Ovary (tissue), 7 donors: ENCODE measurements at regions not wholly inside any gene's neighbourhood (a gene's known extent, or its start where the extent isn't known, plus 50 kb on each side); places are given as distances from the start of the nearest gene placed in this dataset.

Source experiments
- DNase-seq, 5 donors: peaks; one replicate each; pipeline ENCODE4 v3.0.0-alpha.2; 2019 to 2020
- H3K27ac ChIP-seq, 2 donors: fragments of 200-600 bp; one replicate each; pipeline versions ENCODE4 v1.5.1 to v1.8.0; 2019 to 2022
- H3K27me3 ChIP-seq: fragments of 200-600 bp; one replicate; pipeline ENCODE4 v1.8.0; 2022
- H3K36me3 ChIP-seq: fragments of 200-600 bp; sonication (generic); one replicate; pipeline ENCODE4 v1.5.1; 2019
- H3K4me1 ChIP-seq: one replicate; pipeline ENCODE4 v1.8.1; 2013; ENCODE audit warnings: mild to moderate bottlenecking, moderate library complexity; ENCODE audit not compliant: insufficient read depth
- H3K4me3 ChIP-seq: fragments of 200-600 bp; sonication (generic); one replicate; pipeline ENCODE4 v1.5.1; 2017
- H3K9me3 ChIP-seq, 2 donors: fragments of 200-600 bp in 1 of 2; sonication (generic) in 1 of 2; one replicate each; pipeline versions ENCODE4 v1.5.1 to v1.8.1; 2013 to 2019; ENCODE audit warnings: mild to moderate bottlenecking in 1 of 2, moderate library complexity in 1 of 2
- CTCF ChIP-seq, 3 donors: fragments of 450-650 bp in 2 of 3; fragments of 200-600 bp in 1 of 3; IDR thresholded peaks; one replicate each; pipeline versions ENCODE4 v1.5.1 to v1.8.0; 2016 to 2022; ENCODE audit warnings: antibody characterized with exemption in 3 of 3, mild to moderate bottlenecking in 1 of 3
- EP300 ChIP-seq: sonication (generic); formaldehyde crosslinking; IDR thresholded peaks from one replicate; pipeline ENCODE4 v1.6.1; 2017; ENCODE audit warnings: antibody characterized with exemption
- POLR2A ChIP-seq: fragments of 450-650 bp; IDR thresholded peaks from one replicate; pipeline ENCODE4 v1.6.1; 2017; ENCODE audit warnings: antibody characterized with exemption, mild to moderate bottlenecking, moderate library complexity
- WGBS, 3 donors: extraction: QIAGEN DNeasy Blood & Tissue Kit in 1 of 3; methylation state at CpG; one replicate each; pipeline versions ENCODE4 v1.1.5 to v1.1.7; 2013 to 2017; 5-methylcytosine and 5-hydroxymethylcytosine counted together
- intact Hi-C, 4 donors: fragments of 100-400 bp; cut with DNase I; formaldehyde crosslinking; loops; one replicate each; pipeline versions ENCODE4 v1.11.0 to v1.15.1; 2022 to 2023
- donor health status: DM: no; HTN: no; CAD: no; lungs with moderate emphysema.
- donor health status: DM: no; HTN: no; CAD: no.
- donor health status: Bipolar disorder and iron deficiency.
- donor health status: DM: no; HTN: no; CAD: no.
- donor health status: DM: yes; HTN: yes; CAD: no.

DNA sequence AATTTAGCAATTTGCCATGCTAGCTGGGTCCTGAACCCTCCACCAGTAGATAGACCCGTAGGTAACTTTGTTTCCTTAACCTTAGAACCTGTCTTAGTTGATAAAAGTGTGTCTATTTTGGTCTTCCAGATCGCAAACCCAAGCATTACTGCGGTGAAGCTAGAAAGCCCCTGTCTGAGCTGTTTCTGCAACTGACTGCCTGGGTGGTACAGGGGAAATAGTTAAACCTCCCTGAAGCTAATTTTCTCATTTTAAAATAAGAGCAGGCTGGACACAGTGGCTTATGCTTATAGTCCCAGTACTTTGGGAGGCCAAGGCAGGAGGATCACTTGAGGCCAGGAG, 67.9 kb upstream of the EPCAM start:
- Histone ChIP-seq H3K27ac (no peak overlapping the region), H3K4me3 (no peak overlapping the region), H3K27me3 (no peaks in the 10 kb centered on the region), H3K9me3 (no peaks in the 10 kb centered on the region), H3K36me3 (no peaks in the 10 kb centered on the region), H3K4me1 (peaks cover 3% of the 10 kb centered on the region)
- WGBS, 3 donors = 30 to 41% (median 38%) methylated on average over 3 of the region's 3 CpGs
- no peak for TF ChIP-seq POLR2A
- no peak for TF ChIP-seq CTCF (IDR thresholded peaks at IDR 0.05)
- no peak for TF ChIP-seq EP300
- intact Hi-C loops = no loop called here
- no peak for DNase-seq

- Histone ChIP-seq H3K4me3 (no peak overlapping the region), H3K27me3 (no peaks in the 10 kb centered on the region), H3K9me3 (no peaks in the 10 kb centered on the region), H3K4me1 (peaks cover 3% of the 10 kb centered on the region), H3K36me3 (no peaks in the 10 kb centered on the region), H3K27ac (no peak overlapping the region)
- TF ChIP-seq EP300 = no peak
- TF ChIP-seq CTCF (IDR thresholded peaks at IDR 0.05) = no peak
- 91 to 94% (median 92%) methylated on average over 3 of the region's 3 CpGs for WGBS, 3 donors
- intact Hi-C loops = no loop called here
- no peak for DNase-seq
These were observed 68.4 kb upstream of the EPCAM start for GRCh38 chr2:47300609-47301276.

DNA sequence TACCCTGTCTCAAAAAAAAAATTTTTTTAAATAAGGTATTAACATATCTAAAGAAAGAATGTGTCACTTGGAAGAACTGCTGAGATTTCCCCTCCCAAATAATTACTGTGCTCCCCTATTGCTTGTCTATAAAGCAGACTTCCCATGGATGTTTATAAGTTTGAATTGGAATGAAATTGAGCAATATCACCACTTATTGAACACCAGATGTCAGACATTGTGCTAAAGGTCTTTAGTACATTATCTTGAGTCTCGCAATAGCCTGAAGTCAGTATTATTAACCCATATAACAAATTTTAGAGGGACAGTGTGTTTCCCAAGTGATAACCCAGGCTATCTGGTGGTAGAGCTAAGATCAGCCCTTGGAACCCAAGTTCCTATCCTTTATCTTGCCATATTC, 69.0 kb upstream of the EPCAM start:
- Histone ChIP-seq H3K9me3 (no peaks in the 10 kb centered on the region), H3K27ac (no peak overlapping the region), H3K36me3 (no peaks in the 10 kb centered on the region), H3K4me3 (no peak overlapping the region), H3K4me1 (peaks cover 3% of the 10 kb centered on the region), H3K27me3 (no peaks in the 10 kb centered on the region)
- TF ChIP-seq POLR2A (no peak), CTCF (IDR thresholded peaks at IDR 0.05) (no peak), EP300 (no peak)
- 92 to 96% (median 94%) methylated on average over 1 of the region's 1 CpG for WGBS, 3 donors
- intact Hi-C loops = no loop called here
- DNase-seq = no peak

DNA sequence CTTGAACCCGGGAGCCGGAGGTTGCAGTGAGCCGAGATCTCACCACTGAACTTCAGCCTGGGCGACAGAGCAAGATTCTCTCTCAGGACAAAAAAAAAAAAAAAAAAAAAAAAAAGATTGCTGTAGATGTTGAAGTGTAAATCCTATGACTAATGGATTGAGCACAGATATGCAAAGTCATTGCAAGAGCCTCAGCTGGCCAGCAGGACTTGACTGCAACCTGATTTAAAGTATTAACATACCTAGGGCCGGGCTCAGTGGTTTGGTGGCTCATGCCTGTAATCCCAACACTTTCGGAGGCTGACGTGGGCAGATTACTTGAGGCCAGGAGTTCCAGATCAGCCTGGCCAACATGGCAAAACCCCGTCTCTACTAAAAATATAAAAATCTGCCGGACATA, 69.6 kb upstream of the EPCAM start:
- Histone ChIP-seq H3K36me3 (no peaks in the 10 kb centered on the region), H3K27me3 (no peaks in the 10 kb centered on the region), H3K4me1 (peaks cover 3% of the 10 kb centered on the region), H3K9me3 (no peaks in the 10 kb centered on the region), H3K4me3 (no peak overlapping the region), H3K27ac (no peak overlapping the region)
- intact Hi-C loops = no loop called here
- WGBS, 3 donors = 73 to 90% (median 87%) methylated on average over 9 of the region's 9 CpGs
- no peak for DNase-seq
- TF ChIP-seq EP300 (no peak), POLR2A (no peak), CTCF (IDR thresholded peaks at IDR 0.05) (no peak)
